ENCODE measurements at regions not wholly inside any gene's neighbourhood (a gene's known extent, or its start where the extent isn't known, plus 50 kb on each side); places are given as distances from the start of the nearest gene placed in this dataset.

DNA sequence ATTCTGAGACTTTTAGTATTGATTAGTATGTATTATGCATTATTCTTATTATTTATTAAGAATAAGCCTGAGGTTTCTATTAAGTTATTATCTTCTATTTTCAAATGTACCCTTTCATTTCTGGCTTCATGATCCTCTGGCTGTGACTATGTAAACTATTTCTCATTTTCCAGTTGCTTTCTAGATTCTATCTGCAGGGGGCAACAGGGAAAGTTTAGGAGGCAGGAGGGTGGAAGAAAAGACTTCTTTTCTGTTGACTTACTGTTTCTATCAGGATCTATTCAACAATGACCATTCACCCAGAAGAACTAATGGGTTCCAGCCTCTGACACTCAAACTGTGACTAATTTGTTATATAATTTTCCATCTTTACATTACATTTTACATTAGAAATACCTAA lies 653.4 kb upstream of the FSHR start:
- peaks cover 10% of the 10 kb centered on the region for H3K4me1 Mint-ChIP-seq
- H3K36me3 Mint-ChIP-seq (ENCODE audit: low read depth), result no peaks in the 10 kb centered on the region
- no peak overlapping the region for H3K4me3 Mint-ChIP-seq
- Histone ChIP-seq H3K9me3 (ENCODE audit: control insufficient read depth, low read length) (peaks cover 13% of the 10 kb centered on the region), H3K27ac (ENCODE audit: low read depth, low read length) (no peak overlapping the region), H3K9ac (ENCODE audit: extremely low read depth, low read length, poor library complexity, severe bottlenecking) (no peak overlapping the region), H3K36me3 (ENCODE audit: control insufficient read depth, insufficient read depth, low read length) (no peaks in the 10 kb centered on the region), H3K27me3 (ENCODE audit: control insufficient read depth, insufficient read depth, low read length, poor library complexity, severe bottlenecking) (peaks cover 27% of the 10 kb centered on the region), H3K4me1 (ENCODE audit: control insufficient read depth, insufficient read depth, low read length) (no peaks in the 10 kb centered on the region), H3K4me3 (ENCODE audit: low read length) (no peak overlapping the region)
- H3K9me3 Mint-ChIP-seq, result peaks cover 9% of the 10 kb centered on the region
- TF ChIP-seq, protein P1, sequence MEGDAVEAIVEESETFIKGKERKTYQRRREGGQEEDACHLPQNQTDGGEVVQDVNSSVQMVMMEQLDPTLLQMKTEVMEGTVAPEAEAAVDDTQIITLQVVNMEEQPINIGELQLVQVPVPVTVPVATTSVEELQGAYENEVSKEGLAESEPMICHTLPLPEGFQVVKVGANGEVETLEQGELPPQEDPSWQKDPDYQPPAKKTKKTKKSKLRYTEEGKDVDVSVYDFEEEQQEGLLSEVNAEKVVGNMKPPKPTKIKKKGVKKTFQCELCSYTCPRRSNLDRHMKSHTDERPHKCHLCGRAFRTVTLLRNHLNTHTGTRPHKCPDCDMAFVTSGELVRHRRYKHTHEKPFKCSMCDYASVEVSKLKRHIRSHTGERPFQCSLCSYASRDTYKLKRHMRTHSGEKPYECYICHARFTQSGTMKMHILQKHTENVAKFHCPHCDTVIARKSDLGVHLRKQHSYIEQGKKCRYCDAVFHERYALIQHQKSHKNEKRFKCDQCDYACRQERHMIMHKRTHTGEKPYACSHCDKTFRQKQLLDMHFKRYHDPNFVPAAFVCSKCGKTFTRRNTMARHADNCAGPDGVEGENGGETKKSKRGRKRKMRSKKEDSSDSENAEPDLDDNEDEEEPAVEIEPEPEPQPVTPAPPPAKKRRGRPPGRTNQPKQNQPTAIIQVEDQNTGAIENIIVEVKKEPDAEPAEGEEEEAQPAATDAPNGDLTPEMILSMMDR (conservative IDR thresholded peaks at IDR 0.05), result peak; percentile 52
- H3K27ac Mint-ChIP-seq, result no peak overlapping the region
- DNase-seq, result no peak
- peaks cover 29% of the 10 kb centered on the region for H3K27me3 Mint-ChIP-seq (ENCODE audit: insufficient read depth)

GRCh38 chr2:49804111-49804510 lies 649.8 kb upstream of the FSHR start:
- WGBS, 2 experiments (ENCODE audit: insufficient coverage in 1 of 2, insufficient read length in 1 of 2), result 100% methylated on average over 1 of the region's 1 CpG; no CpG with 5 or more reads in 1 of the 2 experiments
- H3K36me3 Mint-ChIP-seq (ENCODE audit: low read depth), result no peaks in the 10 kb centered on the region
- H3K4me3 ChIP-seq (ENCODE audit: low read length), result no peak overlapping the region
- H3K27ac ChIP-seq (ENCODE audit: low read depth, low read length), result no peak overlapping the region
- H3K9me3 Mint-ChIP-seq, result peaks cover 35% of the 10 kb centered on the region
- H3K4me1 ChIP-seq (ENCODE audit: control insufficient read depth, insufficient read depth, low read length), result no peaks in the 10 kb centered on the region
- H3K27me3 Mint-ChIP-seq (ENCODE audit: insufficient read depth), result peaks cover 64% of the 10 kb centered on the region
- H3K9ac ChIP-seq (ENCODE audit: extremely low read depth, low read length, poor library complexity, severe bottlenecking), result no peak overlapping the region
- no peak overlapping the region for H3K4me3 Mint-ChIP-seq
- peaks cover 35% of the 10 kb centered on the region for H3K9me3 ChIP-seq (ENCODE audit: control insufficient read depth, low read length)
- no peak overlapping the region for H3K27ac Mint-ChIP-seq
- peaks cover 63% of the 10 kb centered on the region for H3K27me3 ChIP-seq (ENCODE audit: control insufficient read depth, insufficient read depth, low read length, poor library complexity, severe bottlenecking)
- H3K36me3 ChIP-seq (ENCODE audit: control insufficient read depth, insufficient read depth, low read length), result no peaks in the 10 kb centered on the region
- no peaks in the 10 kb centered on the region for H3K4me1 Mint-ChIP-seq
- TF ChIP-seq, protein P1 (conservative IDR thresholded peaks at IDR 0.05), result no peak
- DNase-seq, result no peak

GRCh38 chr2:49801898-49802450 lies 647.7 kb upstream of the FSHR start:
- no peaks in the 10 kb centered on the region for H3K36me3 ChIP-seq (ENCODE audit: control insufficient read depth, insufficient read depth, low read length)
- Mint-ChIP-seq H3K27ac (no peak overlapping the region), H3K36me3 (ENCODE audit: low read depth) (no peaks in the 10 kb centered on the region), H3K4me3 (no peak overlapping the region), H3K4me1 (peaks cover 3% of the 10 kb centered on the region), H3K27me3 (ENCODE audit: insufficient read depth) (peaks cover 83% of the 10 kb centered on the region), H3K9me3 (peaks cover 37% of the 10 kb centered on the region)
- WGBS, 2 experiments (ENCODE audit: insufficient coverage in 1 of 2, insufficient read length in 1 of 2), result 94% methylated on average over 2 of the region's 2 CpGs; no CpG with 5 or more reads in 1 of the 2 experiments
- TF ChIP-seq, protein P1 (conservative IDR thresholded peaks at IDR 0.05), result no peak
- peaks cover 83% of the 10 kb centered on the region for H3K27me3 ChIP-seq (ENCODE audit: control insufficient read depth, insufficient read depth, low read length, poor library complexity, severe bottlenecking)
- no peaks in the 10 kb centered on the region for H3K4me1 ChIP-seq (ENCODE audit: control insufficient read depth, insufficient read depth, low read length)
- no peak overlapping the region for H3K27ac ChIP-seq (ENCODE audit: low read depth, low read length)
- H3K9me3 ChIP-seq (ENCODE audit: control insufficient read depth, low read length), result peaks cover 35% of the 10 kb centered on the region
- DNase-seq, result no peak
- no peak overlapping the region for H3K4me3 ChIP-seq (ENCODE audit: low read length)
- H3K9ac ChIP-seq (ENCODE audit: extremely low read depth, low read length, poor library complexity, severe bottlenecking), result no peak overlapping the region
